Activated CD4-positive, alpha-beta T cell treated with anti-CD3 and anti-CD28 coated beads, Interleukin-2, Interleukin-4, amounts not matched to agents 100 ng/mL and 50 ng/mL, durations not matched to agents 16 hours and 8 hours (primary cell): ENCODE measurements at regions not wholly inside any gene's neighbourhood (a gene's known extent, or its start where the extent isn't known, plus 50 kb on each side); places are given as distances from the start of the nearest gene placed in this dataset.
"Not testable (repeated sequence)": the region's sequence is repeated elsewhere in the genome, so short reads cannot be mapped to it uniquely, and the experiment has no call there.

Source experiments
- DNase-seq: peaks from one replicate; pipeline ENCODE4 v3.0.0-alpha.2; 2020; ENCODE audit warnings: low spot score

GRCh38 chr1:47491341-47491753 lies 53.5 kb downstream of the FOXD2 start:
- no peak for DNase-seq

GRCh38 chr1:47495176-47495713 lies 57.4 kb downstream of the FOXD2 start:
- DNase-seq: no peak

- no peak for DNase-seq
Observed at GRCh38 chr1:47498551-47498950, 60.7 kb downstream of the FOXD2 start.

GRCh38 chr1:47501069-47501468 lies 63.2 kb downstream of the FOXD2 start:
- DNase-seq: no peak

- DNase-seq: no peak
Observed at GRCh38 chr1:47502746-47503370, 65.0 kb downstream of the FOXD2 start.

GRCh38 chr1:47504840-47505239 lies 67.0 kb downstream of the FOXD2 start:
- DNase-seq: not testable (repeated sequence)

- DNase-seq: no peak
Observed at GRCh38 chr1:47505267-47505666, 67.4 kb downstream of the FOXD2 start.

- no peak for DNase-seq
Observed at GRCh38 chr1:47506053-47506452, 68.2 kb downstream of the FOXD2 start.

- no peak for DNase-seq
Observed at GRCh38 chr1:47507144-47507543, 69.3 kb downstream of the FOXD2 start.

GRCh38 chr1:47507881-47508701 lies 70.2 kb downstream of the FOXD2 start:
- peak; percentile 6 for DNase-seq

- DNase-seq: no peak
Observed at GRCh38 chr1:47508702-47509431, 71.0 kb downstream of the FOXD2 start.

- no peak for DNase-seq
Observed at GRCh38 chr1:47510282-47510811, 72.5 kb downstream of the FOXD2 start.

- DNase-seq: no peak
Observed at GRCh38 chr1:47511825-47512224, 74.0 kb downstream of the FOXD2 start.

- DNase-seq: no peak
Observed at GRCh38 chr1:47513393-47513792, 75.5 kb downstream of the FOXD2 start.

GRCh38 chr1:47514229-47514628 lies 76.4 kb downstream of the FOXD2 start:
- no peak for DNase-seq

GRCh38 chr1:47515164-47515789 lies 77.4 kb downstream of the FOXD2 start:
- no peak for DNase-seq

GRCh38 chr1:47517946-47518345 lies 80.1 kb downstream of the FOXD2 start:
- DNase-seq: no peak

GRCh38 chr1:47519491-47519890 lies 81.6 kb downstream of the FOXD2 start:
- no peak for DNase-seq

- DNase-seq: no peak
Observed at GRCh38 chr1:47519971-47520370, 82.1 kb downstream of the FOXD2 start.

GRCh38 chr1:47521034-47521881 lies 83.4 kb downstream of the FOXD2 start:
- DNase-seq: no peak
